ENCODE measurements at regions not wholly inside any gene's neighbourhood (a gene's known extent, or its start where the extent isn't known, plus 50 kb on each side); places are given as distances from the start of the nearest gene placed in this dataset.
A peak's percentile ranks its signal among the peaks of the same experiment; 100 is the strongest.

DNA sequence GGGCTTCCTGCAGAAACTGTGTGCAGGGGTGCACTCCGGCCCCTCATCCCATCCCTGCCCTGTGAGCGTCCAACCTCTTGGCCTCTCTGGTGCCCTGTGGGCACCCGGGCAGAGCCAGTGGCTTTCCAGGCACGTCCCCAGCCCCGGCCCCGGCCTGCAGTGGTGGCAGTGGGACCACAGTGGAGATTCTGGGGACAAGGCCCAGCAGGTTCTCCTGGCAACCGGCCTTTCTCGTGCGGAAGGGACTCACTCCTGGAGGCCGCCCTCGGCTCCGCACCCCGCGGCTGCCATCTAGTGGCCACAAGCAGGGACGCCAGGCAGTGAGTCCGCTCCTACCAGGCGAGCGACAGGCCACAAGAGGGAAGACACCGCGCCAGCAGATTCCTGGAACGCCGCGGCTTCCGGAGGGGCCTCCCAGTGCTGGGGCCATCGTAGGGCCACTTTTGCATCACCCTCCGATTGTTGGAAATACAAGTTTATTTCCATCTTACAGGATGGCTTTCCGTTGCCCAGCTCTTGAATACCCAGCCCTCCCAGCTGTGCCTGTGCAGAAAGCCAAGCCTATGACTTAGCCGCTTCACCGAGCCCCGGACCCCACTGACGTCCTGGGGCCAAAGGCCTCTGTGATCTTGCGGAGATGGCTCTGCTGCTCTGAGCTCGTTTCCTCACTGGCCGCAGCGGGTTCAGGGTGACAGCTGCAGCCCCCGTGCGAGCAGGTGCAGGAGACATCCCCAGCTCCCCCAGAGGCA is 357.3 kb downstream of the CTTN start:
- H3K4me1 Mint-ChIP-seq = no peaks in the 10 kb centered on the region
- no peak overlapping the region for H3K4me3 Mint-ChIP-seq
- DNase-seq (ENCODE audit: low spot score in 2 of 2) (peak; percentile 11 to 50), ATAC-seq (ENCODE audit: low read depth) (peak; percentile 60)
- no peaks in the 10 kb centered on the region for H3K36me3 Mint-ChIP-seq
- no peak overlapping the region for H3K27ac Mint-ChIP-seq
- peaks cover 6% of the 10 kb centered on the region for H3K27me3 Mint-ChIP-seq
- H3K9me3 Mint-ChIP-seq = peaks cover 10% of the 10 kb centered on the region

DNA sequence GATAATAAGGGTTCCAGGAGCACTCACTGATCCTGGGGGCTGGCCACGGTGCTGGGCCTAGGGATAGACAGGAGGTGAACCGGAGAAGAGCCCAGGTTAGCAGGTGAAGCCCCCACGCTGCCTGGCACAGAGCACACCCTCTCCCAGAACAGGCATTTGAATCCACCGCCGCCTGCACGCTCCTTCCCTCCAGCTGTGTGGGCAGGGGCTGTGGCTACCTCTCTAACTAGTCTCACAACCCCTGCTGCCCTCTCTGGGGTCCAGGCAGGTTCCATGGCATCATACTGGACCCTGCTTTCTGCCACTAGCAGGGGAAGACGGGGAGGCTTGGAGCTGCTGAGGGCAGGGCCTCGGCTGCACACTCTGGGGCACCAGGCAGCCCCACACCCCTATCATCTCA is 358.0 kb downstream of the CTTN start:
- no peak overlapping the region for H3K4me3 Mint-ChIP-seq
- no peaks in the 10 kb centered on the region for H3K36me3 Mint-ChIP-seq
- H3K27me3 Mint-ChIP-seq = peaks cover 6% of the 10 kb centered on the region
- H3K9me3 Mint-ChIP-seq = peaks cover 8% of the 10 kb centered on the region
- H3K27ac Mint-ChIP-seq = no peak overlapping the region
- DNase-seq (ENCODE audit: low spot score in 2 of 2) (no peak), ATAC-seq (ENCODE audit: low read depth) (no peak)
- H3K4me1 Mint-ChIP-seq = no peaks in the 10 kb centered on the region

DNA sequence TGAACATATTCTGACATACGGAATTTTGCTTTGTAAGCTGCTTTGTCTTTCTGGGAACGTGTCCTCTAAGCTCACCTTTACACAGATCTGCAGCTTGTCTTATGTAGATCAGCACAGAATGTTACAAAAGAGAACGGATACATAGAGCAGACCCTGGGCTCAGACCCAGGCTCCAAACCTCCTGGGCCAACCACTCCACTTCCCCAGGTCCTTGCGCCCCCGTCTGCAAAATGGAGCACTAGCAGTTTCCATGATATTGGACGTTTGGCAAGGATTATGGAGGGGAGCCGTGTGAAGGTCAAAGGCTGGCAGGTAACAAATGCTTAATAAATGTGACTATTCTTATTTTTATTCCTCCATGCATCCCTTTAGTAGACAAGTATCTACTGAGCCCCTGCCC is 358.4 kb downstream of the CTTN start:
- H3K36me3 Mint-ChIP-seq = no peaks in the 10 kb centered on the region
- H3K4me3 Mint-ChIP-seq = no peak overlapping the region

DNA sequence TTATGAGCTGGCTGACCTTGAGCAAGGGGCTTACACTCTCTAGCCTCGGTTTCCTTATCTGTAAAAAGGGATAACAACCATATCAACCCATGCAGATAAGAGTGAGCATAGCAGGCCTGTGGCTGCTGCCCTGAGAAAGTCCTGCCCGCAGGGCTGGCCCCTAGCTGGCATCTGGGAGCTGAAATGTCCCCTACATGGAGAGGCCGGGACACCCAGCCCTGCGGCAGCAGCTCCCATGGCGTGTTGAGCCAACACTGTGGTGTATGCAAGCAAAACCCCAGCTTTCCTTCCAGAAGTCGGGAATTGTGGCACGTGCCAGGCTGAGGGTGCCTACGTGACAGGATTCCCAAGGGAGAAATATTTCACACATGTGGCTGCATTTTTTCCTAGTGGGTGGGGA is 358.9 kb downstream of the CTTN start:
- no peak for ATAC-seq (ENCODE audit: low read depth)

More for the DNA sequence above, 358.4 kb downstream of the CTTN start:
- Mint-ChIP-seq H3K9me3 (peaks cover 8% of the 10 kb centered on the region), H3K27ac (no peak overlapping the region), H3K4me1 (no peaks in the 10 kb centered on the region), H3K27me3 (peaks cover 6% of the 10 kb centered on the region)
- no peak for DNase-seq (ENCODE audit: low spot score in 2 of 2)
- no peak for ATAC-seq (ENCODE audit: low read depth)

DNA sequence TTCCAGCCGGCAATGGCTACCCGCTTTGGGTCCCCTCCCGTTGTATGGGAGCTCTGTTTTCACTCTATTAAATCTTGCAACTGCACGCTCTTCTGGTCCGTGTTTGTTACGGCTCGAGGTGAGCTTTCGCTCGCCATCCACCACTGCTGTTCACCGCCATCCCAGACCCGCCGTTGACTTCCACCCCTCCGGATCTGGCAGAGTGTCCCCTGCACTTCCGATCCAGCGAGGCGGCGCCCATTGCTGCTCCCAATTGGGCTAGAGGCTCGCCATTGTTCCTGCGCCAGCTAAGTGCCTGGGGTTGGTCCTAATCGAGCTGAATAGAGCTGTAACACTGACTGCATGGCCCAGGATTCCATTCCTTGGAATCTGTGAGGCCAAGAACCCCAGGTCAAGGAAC is 359.9 kb downstream of the CTTN start:
- DNase-seq (ENCODE audit: low spot score in 2 of 2) = no peak
- H3K27ac Mint-ChIP-seq = no peak overlapping the region
- H3K4me1 Mint-ChIP-seq = no peaks in the 10 kb centered on the region
- no peaks in the 10 kb centered on the region for H3K36me3 Mint-ChIP-seq
- H3K4me3 Mint-ChIP-seq = no peak overlapping the region
- H3K9me3 Mint-ChIP-seq = peaks cover 6% of the 10 kb centered on the region
- no peak for ATAC-seq (ENCODE audit: low read depth)
- H3K27me3 Mint-ChIP-seq = peaks cover 6% of the 10 kb centered on the region

More for the DNA sequence above, 358.9 kb downstream of the CTTN start:
- DNase-seq (ENCODE audit: low spot score in 2 of 2) = no peak
- Mint-ChIP-seq H3K27ac (no peak overlapping the region), H3K4me1 (no peaks in the 10 kb centered on the region), H3K36me3 (no peaks in the 10 kb centered on the region), H3K4me3 (no peak overlapping the region), H3K27me3 (peaks cover 6% of the 10 kb centered on the region), H3K9me3 (peaks cover 6% of the 10 kb centered on the region)

DNA sequence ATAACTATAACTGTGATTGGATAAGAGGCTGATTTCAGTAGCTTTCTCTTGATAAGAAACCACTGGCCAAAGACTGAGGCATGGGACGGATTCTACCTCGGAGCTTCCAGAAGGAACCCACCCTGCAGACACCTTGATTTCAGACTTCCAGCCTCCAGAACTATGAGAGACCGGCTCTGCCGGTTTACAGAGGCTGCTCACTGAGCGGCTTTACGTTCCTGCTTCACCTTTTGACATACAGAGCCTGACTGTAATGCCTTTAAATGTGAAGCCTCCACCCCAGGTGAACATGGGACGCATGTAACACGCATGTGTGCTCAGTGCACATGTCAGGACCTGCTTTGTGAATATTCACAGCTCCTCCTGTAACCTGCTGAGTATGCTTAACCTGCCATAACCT is 361.5 kb downstream of the CTTN start:
- Mint-ChIP-seq H3K27ac (no peak overlapping the region), H3K4me3 (no peak overlapping the region), H3K27me3 (peaks cover 13% of the 10 kb centered on the region), H3K36me3 (no peaks in the 10 kb centered on the region), H3K4me1 (peaks cover 3% of the 10 kb centered on the region), H3K9me3 (peaks cover 11% of the 10 kb centered on the region)
- no peak for ATAC-seq (ENCODE audit: low read depth)
- no peak for DNase-seq (ENCODE audit: low spot score in 2 of 2)

DNA sequence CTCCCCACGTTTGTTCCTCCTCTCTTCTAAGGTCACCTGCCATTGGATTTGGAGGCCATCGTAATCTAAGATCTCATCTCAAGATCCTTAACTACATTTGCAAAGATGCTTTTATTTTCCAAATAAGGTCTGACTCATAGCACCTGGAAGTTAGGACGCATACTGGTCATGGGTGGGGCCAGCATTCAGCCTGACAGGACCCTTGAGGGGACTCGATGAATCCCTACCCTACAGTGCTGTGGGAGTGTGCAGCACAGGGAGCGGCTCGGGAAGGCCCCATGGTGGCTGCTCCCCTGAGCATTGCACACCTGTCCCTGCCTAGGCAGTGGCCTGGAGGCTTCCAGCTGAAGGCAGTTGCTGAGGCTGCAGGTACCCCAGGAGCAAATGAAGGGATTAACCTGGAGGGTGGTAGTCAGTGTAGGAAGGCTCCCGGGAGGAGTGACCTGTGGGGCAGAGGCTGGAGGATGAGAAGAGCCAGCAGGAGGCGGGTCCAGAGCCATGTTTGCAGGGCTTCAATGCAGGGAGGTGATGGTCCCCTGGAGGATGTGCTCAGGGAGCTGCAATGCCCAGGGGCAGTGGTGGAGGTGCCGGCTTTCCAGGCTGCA is 362.2 kb downstream of the CTTN start:
- peaks cover 12% of the 10 kb centered on the region for H3K9me3 Mint-ChIP-seq
- DNase-seq (ENCODE audit: low spot score in 2 of 2) (no peak), ATAC-seq (ENCODE audit: low read depth) (no peak)
- no peaks in the 10 kb centered on the region for H3K36me3 Mint-ChIP-seq
- peaks cover 3% of the 10 kb centered on the region for H3K4me1 Mint-ChIP-seq
- H3K27ac Mint-ChIP-seq = no peak overlapping the region
- H3K4me3 Mint-ChIP-seq = no peak overlapping the region
- peaks cover 13% of the 10 kb centered on the region for H3K27me3 Mint-ChIP-seq

DNA sequence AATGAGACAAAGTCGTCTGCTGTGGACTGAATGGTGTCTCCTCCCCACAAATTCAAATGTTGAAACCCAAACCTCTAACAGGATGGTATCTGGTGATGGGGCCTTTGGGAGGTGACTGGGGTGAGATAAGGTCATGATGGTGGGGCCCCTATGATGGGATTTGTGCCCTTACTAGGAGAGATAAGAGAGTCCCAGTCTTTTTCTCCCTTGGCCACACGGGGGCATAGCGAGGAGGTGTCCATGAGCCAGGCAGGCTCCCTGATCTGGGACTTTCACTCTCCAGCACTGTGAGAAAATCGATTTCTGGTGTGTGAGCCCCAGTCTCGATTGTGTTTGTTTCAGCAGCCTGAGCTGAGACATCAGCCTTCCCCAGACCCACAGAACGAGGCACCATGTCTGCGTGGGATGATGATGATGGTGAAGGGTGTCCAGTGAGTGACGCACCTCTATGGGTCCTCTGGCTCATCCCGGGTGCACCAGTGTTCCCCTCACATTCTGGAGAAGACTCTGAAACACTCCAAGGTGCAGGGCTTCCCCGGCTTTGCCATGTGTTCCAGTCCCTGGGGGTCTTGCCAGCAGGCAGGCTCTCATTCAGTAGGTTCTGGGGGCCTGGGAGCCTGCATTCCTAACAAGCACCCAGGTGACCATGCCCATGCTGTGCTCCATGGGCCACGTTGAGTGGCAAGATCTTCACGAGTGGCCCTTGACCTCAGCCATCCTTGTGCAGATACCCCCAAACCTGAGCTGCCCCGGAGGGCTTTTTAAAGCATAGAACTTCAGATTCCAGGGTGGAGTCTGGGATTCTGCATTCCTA is 363.0 kb downstream of the CTTN start:
- no peak for ATAC-seq (ENCODE audit: low read depth)
- H3K4me1 Mint-ChIP-seq = peaks cover 3% of the 10 kb centered on the region
- DNase-seq (ENCODE audit: low spot score in 2 of 2) = no peak
- H3K27me3 Mint-ChIP-seq = peaks cover 11% of the 10 kb centered on the region
- H3K27ac Mint-ChIP-seq = no peak overlapping the region
- H3K9me3 Mint-ChIP-seq = peaks cover 12% of the 10 kb centered on the region
- H3K36me3 Mint-ChIP-seq = no peaks in the 10 kb centered on the region
- H3K4me3 Mint-ChIP-seq = no peak overlapping the region

DNA sequence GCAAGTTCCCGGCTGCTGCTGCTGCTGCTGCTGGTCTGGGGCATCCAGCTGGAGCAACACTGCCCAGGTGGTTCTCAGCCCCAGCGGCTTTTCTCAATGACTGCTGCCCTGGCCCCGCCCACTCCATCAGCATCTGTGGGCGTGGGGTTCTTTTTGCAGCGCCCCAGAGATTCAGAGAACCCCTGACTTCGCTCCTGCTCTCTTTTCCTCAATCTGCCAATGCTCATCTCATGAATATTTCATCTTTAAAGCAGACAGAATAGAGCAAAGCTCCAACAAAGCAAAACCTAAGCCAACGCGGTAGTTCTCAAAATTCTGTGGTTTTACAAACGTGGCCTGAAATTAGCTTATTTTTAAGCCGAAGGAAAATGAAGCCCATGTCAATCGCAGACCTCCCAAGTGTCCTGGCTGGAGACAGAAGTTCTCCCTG is 363.6 kb downstream of the CTTN start:
- Mint-ChIP-seq H3K36me3 (no peaks in the 10 kb centered on the region), H3K9me3 (peaks cover 12% of the 10 kb centered on the region), H3K4me1 (peaks cover 3% of the 10 kb centered on the region), H3K4me3 (no peak overlapping the region), H3K27me3 (peaks cover 11% of the 10 kb centered on the region), H3K27ac (no peak overlapping the region)
- no peak for DNase-seq (ENCODE audit: low spot score in 2 of 2)
- ATAC-seq (ENCODE audit: low read depth) = no peak

DNA sequence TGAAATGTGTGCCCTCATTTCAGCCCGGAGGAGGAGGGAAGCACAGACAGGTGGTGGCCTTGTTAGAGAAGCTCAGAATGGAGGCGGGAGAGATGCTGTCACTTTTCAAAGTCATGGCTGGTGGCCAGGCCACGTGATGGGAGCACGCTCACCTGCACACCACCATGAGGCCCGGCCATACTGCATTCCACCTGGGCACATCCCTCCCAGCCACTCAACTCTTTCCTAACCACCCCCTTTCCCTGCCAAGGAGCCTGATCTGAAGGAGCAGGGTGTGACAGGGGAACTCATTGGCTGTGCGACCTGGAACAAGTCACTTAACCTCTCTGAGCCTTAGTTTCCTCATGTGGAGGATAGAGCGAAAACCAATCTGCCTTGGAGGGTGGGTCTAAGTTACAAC is 364.5 kb downstream of the CTTN start:
- Mint-ChIP-seq H3K4me3 (no peak overlapping the region), H3K27ac (no peak overlapping the region), H3K27me3 (peaks cover 15% of the 10 kb centered on the region), H3K9me3 (peaks cover 12% of the 10 kb centered on the region), H3K36me3 (no peaks in the 10 kb centered on the region), H3K4me1 (peaks cover 3% of the 10 kb centered on the region)
- no peak for ATAC-seq (ENCODE audit: low read depth)
- DNase-seq (ENCODE audit: low spot score in 2 of 2) = no peak

DNA sequence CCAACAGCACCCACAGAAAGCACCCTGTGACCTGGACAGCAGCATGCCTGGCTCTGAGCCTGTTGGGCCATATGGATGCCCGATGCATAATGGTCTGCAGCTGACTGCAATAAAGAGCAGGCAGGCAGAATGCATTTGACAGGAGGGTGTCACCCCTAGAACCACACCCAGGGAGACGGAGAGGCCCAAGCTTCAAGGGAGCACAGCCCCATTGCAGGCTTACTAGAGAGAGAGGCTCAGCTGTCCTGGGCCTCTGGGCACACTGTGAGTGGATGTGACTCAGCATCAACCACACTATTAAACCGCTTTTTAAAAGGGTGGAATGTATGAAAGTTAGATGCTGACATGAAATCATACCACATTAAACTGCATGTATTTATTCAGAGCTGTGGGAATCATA is 365.3 kb downstream of the CTTN start:
- Mint-ChIP-seq H3K9me3 (peaks cover 12% of the 10 kb centered on the region), H3K36me3 (no peaks in the 10 kb centered on the region), H3K27ac (no peak overlapping the region), H3K4me1 (peaks cover 3% of the 10 kb centered on the region), H3K27me3 (peaks cover 14% of the 10 kb centered on the region), H3K4me3 (no peak overlapping the region)
- ATAC-seq (ENCODE audit: low read depth) = no peak
- DNase-seq (ENCODE audit: low spot score in 2 of 2) = no peak

DNA sequence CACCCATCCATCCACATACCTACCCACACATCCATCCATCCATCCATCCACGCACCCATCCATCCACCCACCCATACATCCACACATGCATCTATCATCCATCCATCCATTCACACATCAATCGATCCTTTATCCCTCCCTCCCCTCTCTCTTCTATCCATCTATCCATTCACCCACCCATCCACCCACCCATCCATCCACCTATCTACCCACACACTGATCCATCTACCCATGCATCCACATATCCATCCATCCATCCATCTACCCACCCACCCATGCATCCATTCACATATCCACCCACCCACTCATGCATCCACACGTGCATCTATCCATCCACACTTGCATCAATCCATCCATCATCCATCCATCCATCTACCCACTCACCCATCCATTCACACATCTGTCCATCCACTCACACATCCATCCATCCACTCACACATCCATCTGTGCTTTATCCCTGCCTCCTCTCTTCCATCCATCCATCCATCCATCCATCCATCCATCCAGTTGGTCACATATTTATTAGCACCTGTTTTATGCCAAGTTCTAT is 366.1 kb downstream of the CTTN start:
- H3K27me3 Mint-ChIP-seq = peaks cover 13% of the 10 kb centered on the region
- ATAC-seq (ENCODE audit: low read depth) (no peak), DNase-seq (ENCODE audit: low spot score in 2 of 2) (no peak)
- H3K36me3 Mint-ChIP-seq = no peaks in the 10 kb centered on the region
- H3K27ac Mint-ChIP-seq = no peak overlapping the region
- H3K9me3 Mint-ChIP-seq = peaks cover 12% of the 10 kb centered on the region
- H3K4me3 Mint-ChIP-seq = no peak overlapping the region
- peaks cover 3% of the 10 kb centered on the region for H3K4me1 Mint-ChIP-seq

DNA sequence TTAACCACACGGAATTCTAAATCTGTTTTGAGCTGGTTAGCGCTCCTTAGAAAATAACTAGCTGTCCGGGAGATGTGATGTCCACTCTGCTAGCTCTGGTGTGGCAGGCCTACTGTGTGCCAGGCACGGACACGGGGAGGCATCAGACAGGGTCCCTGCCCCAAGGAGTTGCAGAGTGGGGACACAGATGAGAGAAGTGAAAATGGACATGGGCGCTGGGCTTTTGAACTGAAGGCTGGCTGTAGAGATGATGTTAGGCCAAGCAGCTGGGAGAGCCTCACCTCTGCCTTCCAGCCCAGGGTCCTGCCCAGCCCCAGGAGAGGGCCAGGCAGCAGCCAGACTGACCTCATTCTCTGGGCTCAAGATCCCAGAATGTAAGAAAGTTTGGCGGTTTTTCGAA is 368.6 kb downstream of the CTTN start:
- Mint-ChIP-seq H3K4me3 (no peak overlapping the region), H3K36me3 (no peaks in the 10 kb centered on the region), H3K27me3 (peaks cover 13% of the 10 kb centered on the region)

More for the DNA sequence above, 368.6 kb downstream of the CTTN start:
- peaks cover 7% of the 10 kb centered on the region for H3K9me3 Mint-ChIP-seq
- ATAC-seq (ENCODE audit: low read depth) (no peak), DNase-seq (ENCODE audit: low spot score in 2 of 2) (no peak)
- H3K4me1 Mint-ChIP-seq = peaks cover 3% of the 10 kb centered on the region
- no peak overlapping the region for H3K27ac Mint-ChIP-seq
